Activated CD8-positive, alpha-beta memory T cell treated with anti-CD3 and anti-CD28 coated beads, Interleukin-2, amount 10 ng/mL, durations not matched to agents 7 days and 5 days (primary cell): ENCODE measurements at regions not wholly inside any gene's neighbourhood (a gene's known extent, or its start where the extent isn't known, plus 50 kb on each side); places are given as distances from the start of the nearest gene placed in this dataset.
"Not testable (repeated sequence)": the region's sequence is repeated elsewhere in the genome, so short reads cannot be mapped to it uniquely, and the experiment has no call there.

Experiments used
- ATAC-seq: fragments of 150-1000 bp; cut with Tn5 transposase; one replicate; pipeline ENCODE4 v1.10.0; 2021; ENCODE audit warnings: moderate library complexity
- CTCF ChIA-PET: fragments of 350-600 bp; sonication (Branson Sonifier 250); formaldehyde crosslinking; loops from one replicate; lab custom pipeline; 2021; ENCODE audit warnings: antibody characterized with exemption; lab: Charles Lee
- DNase-seq: peaks from one replicate; pipeline ENCODE4 v3.0.0-alpha.2; 2020
- H3K27ac Mint-ChIP-seq: one replicate; pipeline ENCODE4 v1.8.0; 2021; ENCODE audit warnings: mild to moderate bottlenecking, mixed read lengths
- H3K27me3 Mint-ChIP-seq: one replicate; pipeline ENCODE4 v1.8.0; 2021; ENCODE audit warnings: mixed read lengths
- H3K36me3 Mint-ChIP-seq: one replicate; pipeline ENCODE4 v1.8.0; 2021; ENCODE audit warnings: mild to moderate bottlenecking, mixed read lengths
- H3K4me1 Mint-ChIP-seq: one replicate; pipeline ENCODE4 v1.8.0; 2021; ENCODE audit warnings: mixed read lengths
- H3K4me3 Mint-ChIP-seq: one replicate; pipeline ENCODE4 v1.8.0; 2021; ENCODE audit warnings: mild to moderate bottlenecking, moderate library complexity, mixed read lengths
- H3K9me3 Mint-ChIP-seq: one replicate; pipeline ENCODE4 v1.8.0; 2022; ENCODE audit warnings: low read depth, mixed read lengths

DNA sequence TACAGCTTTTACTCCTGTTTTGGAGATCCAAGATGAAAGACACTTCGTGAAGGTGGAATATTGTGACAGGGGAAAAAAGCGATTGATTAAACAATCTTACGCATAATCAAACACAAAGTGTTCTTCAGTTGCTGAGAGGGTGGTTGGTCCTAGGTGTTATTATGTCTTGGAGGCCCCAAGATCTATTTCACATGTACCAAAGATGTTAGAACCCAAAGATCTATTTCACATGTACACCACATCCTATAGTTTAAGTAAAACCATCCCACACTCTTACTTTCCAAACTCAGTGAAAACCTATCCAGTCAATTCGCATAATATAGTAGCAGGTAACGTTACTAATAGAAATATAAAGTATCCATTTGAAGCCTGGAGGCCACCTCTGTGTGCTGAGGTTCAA is 242.6 kb upstream of the MAF start:
- no peak for ATAC-seq
- H3K9me3 Mint-ChIP-seq: peaks cover 6% of the 10 kb centered on the region
- CTCF ChIA-PET: no interaction called here

DNA sequence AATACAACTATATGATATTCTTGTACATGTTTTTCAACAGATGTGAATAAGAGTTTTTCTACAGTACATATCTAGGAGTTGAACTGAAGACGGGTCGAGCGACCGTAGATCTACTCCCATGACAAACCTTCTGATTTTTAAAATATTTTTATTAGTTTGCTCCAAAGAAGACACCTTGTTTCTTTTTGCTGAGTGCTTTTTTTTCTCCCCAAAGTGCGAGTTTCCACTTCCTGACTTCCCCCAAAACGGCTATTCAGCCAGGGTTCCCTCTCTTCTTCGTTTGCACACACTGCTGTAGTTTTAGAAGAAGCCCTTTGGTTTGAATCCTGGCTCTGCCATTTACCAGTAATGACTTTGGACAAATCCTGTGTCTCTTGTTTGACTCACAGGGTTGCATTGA is 241.7 kb upstream of the MAF start:
- Mint-ChIP-seq H3K9me3 (peaks cover 6% of the 10 kb centered on the region), H3K36me3 (peaks cover 13% of the 10 kb centered on the region), H3K4me1 (peaks cover 32% of the 10 kb centered on the region), H3K27me3 (peaks cover 2% of the 10 kb centered on the region), H3K4me3 (no peak overlapping the region), H3K27ac (no peak overlapping the region)
- CTCF ChIA-PET: no interaction called here
- no peak for ATAC-seq
- no peak for DNase-seq

More for the DNA sequence above, 242.6 kb upstream of the MAF start:
- peaks cover 13% of the 10 kb centered on the region for H3K36me3 Mint-ChIP-seq
- no peak for DNase-seq
- H3K27ac Mint-ChIP-seq: no peak overlapping the region
- peaks cover 32% of the 10 kb centered on the region for H3K4me1 Mint-ChIP-seq
- H3K4me3 Mint-ChIP-seq: no peak overlapping the region
- H3K27me3 Mint-ChIP-seq: peaks cover 2% of the 10 kb centered on the region

GRCh38 chr16:79839466-79840341 is 239.2 kb upstream of the MAF start:
- no peak for ATAC-seq
- H3K9me3 Mint-ChIP-seq: peaks cover 6% of the 10 kb centered on the region
- H3K4me1 Mint-ChIP-seq: peaks cover 18% of the 10 kb centered on the region
- no peak overlapping the region for H3K27ac Mint-ChIP-seq
- no peak overlapping the region for H3K4me3 Mint-ChIP-seq
- CTCF ChIA-PET: no interaction called here
- peaks cover 13% of the 10 kb centered on the region for H3K36me3 Mint-ChIP-seq
- H3K27me3 Mint-ChIP-seq: peaks cover 9% of the 10 kb centered on the region
- no peak for DNase-seq

DNA sequence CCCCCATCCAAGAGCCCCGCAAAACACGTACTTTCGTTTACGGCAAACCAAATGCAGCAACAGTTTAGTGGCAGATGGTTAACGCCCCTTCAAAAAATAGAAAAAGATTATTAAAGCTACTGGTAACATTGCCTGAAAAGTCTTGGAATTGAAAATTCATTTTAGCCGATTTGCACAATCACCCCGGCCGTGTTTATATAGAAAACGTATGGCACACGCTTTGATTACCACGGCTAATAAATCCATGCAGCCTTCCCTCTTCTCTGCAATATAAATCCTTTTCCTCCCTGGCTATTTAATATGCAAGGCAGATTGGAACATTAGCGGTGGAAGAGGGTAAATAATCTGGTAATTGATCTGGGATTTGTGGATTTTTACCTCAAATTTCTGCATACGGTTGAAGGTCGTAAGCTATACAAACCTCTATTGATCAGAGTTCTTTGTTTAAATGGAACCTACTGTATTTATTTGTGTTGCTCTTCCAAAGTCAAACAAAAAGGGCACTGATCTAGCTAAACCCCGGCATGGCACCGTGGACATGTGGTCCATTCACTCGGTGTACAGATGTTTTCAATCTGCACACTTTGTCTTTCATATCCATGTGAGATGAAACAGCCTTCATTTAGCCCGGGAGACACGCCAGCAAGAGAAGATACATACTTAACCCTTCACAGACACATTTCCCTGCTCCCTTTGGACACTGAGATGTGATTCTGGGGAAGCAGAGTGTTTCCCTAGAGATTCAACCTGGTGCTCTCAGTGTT is 238.1 kb upstream of the MAF start:
- Mint-ChIP-seq H3K4me3 (no peak overlapping the region), H3K27me3 (peaks cover 9% of the 10 kb centered on the region), H3K9me3 (peaks cover 6% of the 10 kb centered on the region), H3K36me3 (peaks cover 12% of the 10 kb centered on the region), H3K27ac (no peak overlapping the region), H3K4me1 (peaks cover 9% of the 10 kb centered on the region)
- CTCF ChIA-PET: no interaction called here
- no peak for DNase-seq
- ATAC-seq: no peak

GRCh38 chr16:79836144-79836543 is 235.6 kb upstream of the MAF start:
- Mint-ChIP-seq H3K9me3 (peaks cover 1% of the 10 kb centered on the region), H3K4me1 (no peaks in the 10 kb centered on the region), H3K27ac (no peak overlapping the region), H3K27me3 (peaks cover 11% of the 10 kb centered on the region), H3K4me3 (no peak overlapping the region), H3K36me3 (no peaks in the 10 kb centered on the region)
- CTCF ChIA-PET: no interaction called here
- no peak for DNase-seq
- ATAC-seq: no peak

DNA sequence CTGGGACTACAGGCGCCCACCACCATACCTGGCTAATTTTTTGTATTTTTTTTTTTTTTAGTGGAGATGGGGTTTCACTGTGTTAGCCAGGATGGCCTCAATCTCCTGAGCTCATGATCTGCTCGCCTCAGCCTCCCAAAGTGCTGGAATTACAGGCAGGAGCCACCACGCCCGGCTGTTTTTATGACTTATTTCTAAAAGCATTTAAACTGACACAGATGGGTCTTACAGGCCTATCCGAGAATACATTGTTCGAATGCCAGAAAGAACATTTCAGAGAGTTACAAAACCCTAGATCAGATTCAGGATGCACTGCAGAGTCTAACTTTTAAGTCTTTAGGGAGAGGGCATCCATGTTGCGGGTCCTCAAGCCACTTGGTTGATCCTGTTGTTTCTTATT is 234.7 kb upstream of the MAF start:
- CTCF ChIA-PET: no interaction called here
- H3K27me3 Mint-ChIP-seq: peaks cover 14% of the 10 kb centered on the region
- no peaks in the 10 kb centered on the region for H3K4me1 Mint-ChIP-seq
- no peak for DNase-seq
- no peak for ATAC-seq
- no peak overlapping the region for H3K4me3 Mint-ChIP-seq
- H3K9me3 Mint-ChIP-seq: no peaks in the 10 kb centered on the region
- H3K36me3 Mint-ChIP-seq: no peaks in the 10 kb centered on the region
- no peak overlapping the region for H3K27ac Mint-ChIP-seq

DNA sequence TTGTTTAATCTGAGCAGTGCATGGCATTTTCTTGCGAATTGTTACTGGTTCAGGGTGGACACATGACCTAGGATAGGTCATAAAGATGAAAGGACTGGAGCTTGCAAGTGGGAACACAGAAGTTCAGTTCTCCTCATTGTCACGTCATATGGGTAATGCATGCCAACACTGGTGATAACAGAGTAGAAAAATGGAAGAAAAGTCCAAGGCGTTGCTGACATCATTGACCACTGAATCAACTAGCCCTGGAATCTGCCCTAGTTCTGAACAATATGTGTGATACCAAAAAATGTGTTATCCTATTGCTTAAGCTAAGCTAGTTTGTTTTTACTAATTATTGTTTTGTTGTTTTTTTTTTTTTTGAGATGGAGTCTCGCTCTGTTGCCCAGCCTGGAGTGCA is 234.2 kb upstream of the MAF start:
- Mint-ChIP-seq H3K27me3 (peaks cover 17% of the 10 kb centered on the region), H3K4me1 (no peaks in the 10 kb centered on the region), H3K27ac (no peak overlapping the region), H3K9me3 (no peaks in the 10 kb centered on the region), H3K36me3 (no peaks in the 10 kb centered on the region), H3K4me3 (no peak overlapping the region)
- CTCF ChIA-PET: no interaction called here
- DNase-seq (no peak), ATAC-seq (no peak)

DNA sequence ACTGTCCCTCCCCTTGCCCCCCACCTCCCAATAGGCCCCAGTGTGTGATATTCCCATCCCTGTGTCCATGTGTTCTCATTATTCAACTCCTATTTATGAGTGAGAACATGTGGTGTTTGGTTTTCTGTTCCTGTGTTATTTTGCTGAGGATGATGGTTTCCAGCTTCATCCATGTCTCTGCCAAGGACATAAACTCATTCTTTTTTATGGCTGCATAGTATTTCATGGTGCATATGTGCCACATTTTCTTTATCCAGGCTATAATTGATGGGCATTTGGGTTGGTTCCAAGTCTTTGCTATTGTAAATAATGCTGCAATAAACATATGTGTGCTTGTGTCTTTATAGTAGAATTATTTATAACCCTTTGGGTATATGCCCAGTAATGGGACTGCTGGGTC is 233.5 kb upstream of the MAF start:
- ATAC-seq, H3K36me3 Mint-ChIP-seq, H3K9me3 Mint-ChIP-seq, CTCF ChIA-PET, H3K27ac Mint-ChIP-seq, H3K4me3 Mint-ChIP-seq, DNase-seq, H3K4me1 Mint-ChIP-seq: not testable (repeated sequence)
- peaks cover 17% of the 10 kb centered on the region for H3K27me3 Mint-ChIP-seq

DNA sequence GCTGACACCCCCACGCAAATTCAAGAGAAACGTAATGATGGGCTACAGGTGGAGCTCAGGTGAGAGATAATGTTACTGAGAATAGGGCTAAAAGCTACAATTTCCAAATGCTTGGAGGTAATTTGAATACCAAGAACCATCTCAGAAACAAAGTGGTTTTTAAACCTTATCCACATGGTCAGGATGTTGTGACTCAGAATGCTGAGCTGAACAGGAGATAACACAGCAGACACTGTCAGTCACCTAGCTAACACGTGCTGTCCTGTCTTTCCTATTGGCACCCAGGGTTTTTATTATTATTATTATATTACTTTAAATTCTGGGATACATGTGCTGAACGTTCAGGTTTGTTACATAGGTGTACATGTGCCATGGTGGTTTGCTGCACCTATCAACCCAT is 233.0 kb upstream of the MAF start:
- DNase-seq: no peak
- CTCF ChIA-PET: no interaction called here
- Mint-ChIP-seq H3K27ac (no peak overlapping the region), H3K27me3 (peaks cover 22% of the 10 kb centered on the region), H3K4me1 (no peaks in the 10 kb centered on the region), H3K4me3 (no peak overlapping the region), H3K9me3 (no peaks in the 10 kb centered on the region), H3K36me3 (no peaks in the 10 kb centered on the region)
- no peak for ATAC-seq

GRCh38 chr16:79826732-79827475 is 226.4 kb upstream of the MAF start:
- Mint-ChIP-seq H3K36me3 (no peaks in the 10 kb centered on the region), H3K9me3 (no peaks in the 10 kb centered on the region), H3K4me1 (no peaks in the 10 kb centered on the region), H3K27me3 (peaks cover 24% of the 10 kb centered on the region), H3K4me3 (no peak overlapping the region), H3K27ac (no peak overlapping the region)
- ATAC-seq (no peak), DNase-seq (no peak)
- CTCF ChIA-PET: no interaction called here

DNA sequence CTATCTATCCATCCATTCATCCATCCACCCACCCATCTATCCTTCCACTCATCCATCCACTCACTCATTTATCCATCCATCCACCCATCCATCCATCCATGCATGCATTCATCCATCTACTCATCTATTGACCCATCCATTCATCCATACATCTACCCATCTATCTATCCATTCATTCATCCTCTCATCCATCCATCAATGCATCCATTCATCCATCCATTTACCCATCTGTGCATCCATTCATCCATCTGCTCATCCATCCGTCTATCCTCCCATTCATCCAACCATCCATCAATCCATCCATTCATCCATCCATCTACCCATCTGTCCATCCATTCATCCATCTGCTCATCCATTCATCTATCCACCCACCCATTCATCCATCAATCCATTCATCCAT is 224.5 kb upstream of the MAF start:
- H3K4me3 Mint-ChIP-seq: no peak overlapping the region
- CTCF ChIA-PET: no interaction called here
- peaks cover 22% of the 10 kb centered on the region for H3K27me3 Mint-ChIP-seq
- H3K36me3 Mint-ChIP-seq: no peaks in the 10 kb centered on the region
- ATAC-seq (no peak), DNase-seq (no peak)
- no peaks in the 10 kb centered on the region for H3K9me3 Mint-ChIP-seq
- no peak overlapping the region for H3K27ac Mint-ChIP-seq
- no peaks in the 10 kb centered on the region for H3K4me1 Mint-ChIP-seq

GRCh38 chr16:79823639-79824038 is 223.1 kb upstream of the MAF start:
- no peaks in the 10 kb centered on the region for H3K9me3 Mint-ChIP-seq
- CTCF ChIA-PET: no interaction called here
- no peaks in the 10 kb centered on the region for H3K36me3 Mint-ChIP-seq
- H3K4me1 Mint-ChIP-seq: no peaks in the 10 kb centered on the region
- peaks cover 18% of the 10 kb centered on the region for H3K27me3 Mint-ChIP-seq
- H3K4me3 Mint-ChIP-seq: no peak overlapping the region
- DNase-seq: no peak
- ATAC-seq: no peak
- H3K27ac Mint-ChIP-seq: no peak overlapping the region

- Mint-ChIP-seq H3K4me3 (no peak overlapping the region), H3K36me3 (no peaks in the 10 kb centered on the region), H3K4me1 (no peaks in the 10 kb centered on the region), H3K27ac (no peak overlapping the region), H3K27me3 (peaks cover 16% of the 10 kb centered on the region), H3K9me3 (no peaks in the 10 kb centered on the region)
- ATAC-seq: no peak
- DNase-seq: no peak
- CTCF ChIA-PET: no interaction called here
Observed at GRCh38 chr16:79821911-79822310, 221.4 kb upstream of the MAF start.
